GM12878 (cell line): ENCODE measurements at regions not wholly inside any gene's neighbourhood (a gene's known extent, or its start where the extent isn't known, plus 50 kb on each side); places are given as distances from the start of the nearest gene placed in this dataset.

Experiments used
- ATAC-seq: fragments of 200-7000 bp; cut with Tn5 transposase; 3 replicates; pipeline ENCODE4 v1.9.1; 2020; ENCODE audit warnings: mild to moderate bottlenecking, moderate library complexity
- BruUV-seq: library from RNA; stranded (reverse); fragments of 400-500 nt; replicated peaks from 2 replicates; lab custom pipeline; 2021; lab: Mats Ljungman, UMichigan
- CTCF ChIA-PET: fragments of 300-600 bp; sonication (Branson Sonifier 250); formaldehyde crosslinking; extraction: SDS; loops from one replicate; lab custom pipeline; 2021; ENCODE audit warnings: inconsistent platforms; lab: Yijun Ruan, JAX
- POLR2A ChIA-PET: fragments of 350-600 bp; formaldehyde crosslinking; extraction: SDS; loops from one replicate; lab custom pipeline; 2021; ENCODE audit warnings: inconsistent platforms; lab: Charles Lee
- RAD21 ChIA-PET: fragments of 300-600 bp; sonication (Branson Sonifier 250); formaldehyde crosslinking; loops from one replicate; lab custom pipeline; 2023; ENCODE audit warnings: antibody characterized with exemption; ENCODE audit not compliant: unreplicated experiment; lab: Charles Lee
- SMC1A ChIA-PET: fragments of 300-600 bp; sonication (Branson Sonifier 250); formaldehyde crosslinking; loops from one replicate; lab custom pipeline; 2023; ENCODE audit not compliant: unreplicated experiment, uncharacterized antibody; lab: Charles Lee
- DNase-seq: peaks from one replicate; pipeline ENCODE4 v3.0.0-alpha.2; 2011; ENCODE audit warnings: low read depth, low spot score
- FAIRE-seq: peaks from 3 replicates; lab custom pipeline; 2011; peaks lifted over from hg19 to GRCh38; lab: Jason Lieb, UNC
- H2AFZ ChIP-seq: 2 replicates; pipeline ENCODE4 v1.6.0; 2011; ENCODE audit warnings: low read depth, low read length, control low read depth; ENCODE audit not compliant: control insufficient read depth
- H3K27ac ChIP-seq: 2 replicates; pipeline ENCODE4 v1.5.1; 2011; ENCODE audit warnings: control low read depth; ENCODE audit not compliant: control insufficient read depth, insufficient read depth
- H3K27me3 ChIP-seq, 2 experiments: replicated peaks in 1 of 2; 2 replicates each; pipeline versions ENCODE4 v1.6.0 to v1.6.1; 2011; ENCODE audit warnings: low read length in 1 of 2; ENCODE audit not compliant: control insufficient read depth in 2 of 2, insufficient read depth in 2 of 2
- H3K36me3 ChIP-seq, 2 experiments: 2 replicates each; pipeline ENCODE4 v1.5.1; 2011; ENCODE audit warnings: low read length in 1 of 2; ENCODE audit not compliant: control insufficient read depth in 2 of 2, insufficient read depth in 2 of 2
- H3K4me1 ChIP-seq: 2 replicates; pipeline ENCODE4 v1.6.1; 2011; ENCODE audit warnings: mild to moderate bottlenecking, low read length, moderate library complexity, mixed read lengths; ENCODE audit not compliant: control insufficient read depth, insufficient read depth
- H3K4me2 ChIP-seq: 2 replicates; pipeline ENCODE4 v1.6.0; 2011; ENCODE audit warnings: control low read depth; ENCODE audit not compliant: control insufficient read depth, insufficient read depth
- H3K4me3 ChIP-seq: fragments of 200-600 bp; sonication (generic); 2 replicates; pipeline ENCODE4 v1.5.1; 2016
- H3K79me2 ChIP-seq: 2 replicates; pipeline ENCODE4 v1.6.0; 2011; ENCODE audit warnings: low read length; ENCODE audit not compliant: control insufficient read depth, insufficient read depth
- H3K9ac ChIP-seq: 2 replicates; pipeline ENCODE4 v1.8.0; 2011; ENCODE audit warnings: low read length, control low read depth, mixed read lengths; ENCODE audit not compliant: control insufficient read depth, insufficient read depth
- H3K9me3 ChIP-seq: replicated peaks from 3 replicates; pipeline ENCODE4 v1.5.1; 2011; ENCODE audit warnings: mild to moderate bottlenecking, low read length; ENCODE audit not compliant: control insufficient read depth, insufficient read depth
- H4K20me1 ChIP-seq: 2 replicates; pipeline ENCODE4 v1.6.0; 2011; ENCODE audit not compliant: control insufficient read depth, insufficient read depth
- MEF2A ChIP-seq: IDR thresholded peaks from 2 replicates; pipeline ENCODE4 v1.6.1; 2011; ENCODE audit warnings: low read depth, mild to moderate bottlenecking, low read length, moderate library complexity; ENCODE audit not compliant: insufficient read depth
- RAD21 ChIP-seq: IDR thresholded peaks from 2 replicates; pipeline ENCODE4 v1.6.1; 2011; ENCODE audit warnings: mild to moderate bottlenecking, low read depth, low read length, moderate library complexity; ENCODE audit not compliant: insufficient read depth
- SMC3 ChIP-seq: IDR thresholded peaks from 2 replicates; pipeline ENCODE4 v1.6.1; 2011; ENCODE audit warnings: low read length, improper control_type of control experiment, borderline replicate concordance
- WRNIP1 ChIP-seq: IDR thresholded peaks from 2 replicates; pipeline ENCODE4 v1.6.1; 2011; ENCODE audit warnings: low read depth, low read length, improper control_type of control experiment, borderline replicate concordance
- WGBS: methylation state at CpG from one replicate; pipeline ENCODE4 v1.1.6; 2016; ENCODE audit warnings: low lambda C conversion rate; ENCODE audit not compliant: insufficient replicate concordance, insufficient coverage; ENCODE audit errors: missing lambda C conversion rate; 5-methylcytosine and 5-hydroxymethylcytosine counted together
- in situ Hi-C: fragments of 300-500 bp; cut with MboI; formaldehyde crosslinking; loops from 9 replicates; pipeline ENCODE4 v1.14.3; 2018; ENCODE audit warnings: mixed read lengths
- intact Hi-C: fragments of 100-400 bp; cut with micrococcal nuclease; formaldehyde crosslinking; loops from one replicate; pipeline ENCODE4 v1.14.2; 2022; ENCODE audit not compliant: unreplicated experiment
- TF ChIP-seq, protein P1 (sequence below), 3 experiments: IDR thresholded peaks in 2 of 3; conservative IDR thresholded peaks in 1 of 3; 2 replicates each; pipeline ENCODE4 v1.5.1; 2011; ENCODE audit warnings: low read depth in 3 of 3, low read length in 3 of 3, mild to moderate bottlenecking in 3 of 3, control low read depth in 2 of 3, moderate library complexity in 2 of 3, inconsistent platforms in 1 of 3, mixed read lengths in 1 of 3; ENCODE audit not compliant: control insufficient read depth in 2 of 3, insufficient read depth in 1 of 3; ENCODE audit errors: extremely low read depth in 1 of 3

DNA sequence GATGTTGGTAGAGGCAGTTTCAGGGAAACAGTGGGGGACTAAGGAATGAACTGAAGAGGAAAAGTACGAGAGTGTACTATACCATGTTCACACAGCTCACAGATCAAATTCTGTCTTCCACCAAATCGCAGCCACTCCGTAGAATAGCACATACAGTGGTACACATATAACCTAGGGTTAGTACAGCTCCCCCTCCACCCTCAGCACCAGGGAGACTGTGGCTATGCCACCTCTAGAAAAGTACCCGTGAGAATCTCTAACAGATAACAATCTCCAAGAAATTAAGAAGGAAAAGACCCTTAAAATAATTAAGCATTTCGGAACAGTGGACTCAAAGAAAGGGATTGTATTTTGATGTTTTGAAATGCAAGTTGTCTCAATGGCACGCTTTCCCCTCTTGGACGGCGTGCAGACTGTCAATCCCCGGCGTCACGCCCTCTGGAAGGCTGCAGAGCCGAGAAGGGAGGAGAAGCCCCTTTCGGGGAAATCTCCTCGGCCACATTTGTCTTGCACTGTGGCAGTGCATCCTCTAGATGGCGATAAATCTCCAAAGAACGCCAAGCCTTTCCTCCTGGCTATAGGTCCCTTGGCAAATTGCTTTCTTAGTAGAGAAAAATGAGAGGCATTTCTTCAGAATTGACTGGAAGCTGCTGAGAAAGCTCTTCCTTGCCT lies 345.0 kb downstream of the REEP3 start:
- ATAC-seq = peak; percentile 95
- H3K36me3 ChIP-seq = no peaks in the 10 kb centered on the region
- no TSS peak for BruUV-seq
- no peaks in the 10 kb centered on the region for H4K20me1 ChIP-seq
- SMC1A ChIA-PET = interaction anchor here (0.7 to 2.4 kb wide), 6 partner anchors 10 to 111 kb away, joined by 3 to 11 read pairs (median 4); no protein-coding TSS in a partner anchor
- peak; percentile 5 for DNase-seq
- peak; percentile 87 for FAIRE-seq
- in situ Hi-C loops (no loop called here), intact Hi-C loops (loop anchor here (5.0 kb wide), 1 partner anchor 171 kb away; no protein-coding TSS in a partner anchor)
- H2AFZ ChIP-seq = peak overlapping the region; percentile 39
- H3K9ac ChIP-seq = no peak overlapping the region
- H3K4me3 ChIP-seq = no peak overlapping the region
- H3K27ac ChIP-seq = no peak overlapping the region
- no peaks in the 10 kb centered on the region for H3K27me3 ChIP-seq
- POLR2A ChIA-PET = no interaction called here
- H3K4me2 ChIP-seq = no peak overlapping the region
- no peaks in the 10 kb centered on the region for H3K9me3 ChIP-seq
- no peaks in the 10 kb centered on the region for H3K79me2 ChIP-seq
- WGBS = 23% methylated on average over 16 of the region's 16 CpGs
- TF ChIP-seq RAD21 (peak; percentile 61), SMC3 (peak; percentile 29; the same call in 1 of the 2 replicates), MEF2A (no peak), WRNIP1 (no peak)
- TF ChIP-seq, protein P1, sequence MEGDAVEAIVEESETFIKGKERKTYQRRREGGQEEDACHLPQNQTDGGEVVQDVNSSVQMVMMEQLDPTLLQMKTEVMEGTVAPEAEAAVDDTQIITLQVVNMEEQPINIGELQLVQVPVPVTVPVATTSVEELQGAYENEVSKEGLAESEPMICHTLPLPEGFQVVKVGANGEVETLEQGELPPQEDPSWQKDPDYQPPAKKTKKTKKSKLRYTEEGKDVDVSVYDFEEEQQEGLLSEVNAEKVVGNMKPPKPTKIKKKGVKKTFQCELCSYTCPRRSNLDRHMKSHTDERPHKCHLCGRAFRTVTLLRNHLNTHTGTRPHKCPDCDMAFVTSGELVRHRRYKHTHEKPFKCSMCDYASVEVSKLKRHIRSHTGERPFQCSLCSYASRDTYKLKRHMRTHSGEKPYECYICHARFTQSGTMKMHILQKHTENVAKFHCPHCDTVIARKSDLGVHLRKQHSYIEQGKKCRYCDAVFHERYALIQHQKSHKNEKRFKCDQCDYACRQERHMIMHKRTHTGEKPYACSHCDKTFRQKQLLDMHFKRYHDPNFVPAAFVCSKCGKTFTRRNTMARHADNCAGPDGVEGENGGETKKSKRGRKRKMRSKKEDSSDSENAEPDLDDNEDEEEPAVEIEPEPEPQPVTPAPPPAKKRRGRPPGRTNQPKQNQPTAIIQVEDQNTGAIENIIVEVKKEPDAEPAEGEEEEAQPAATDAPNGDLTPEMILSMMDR (IDR thresholded peaks at IDR 0.05 in 2 of 3, conservative IDR thresholded peaks at IDR 0.05 in 1 of 3; ENCODE audit: control insufficient read depth in 2 of 3, extremely low read depth in 1 of 3, insufficient read depth in 1 of 3, low read depth in 3 of 3, low read length in 3 of 3) = peak; percentile 80 to 88 (median 82)
- TF ChIP-seq, all 136 proteins: peak for 3
- no peaks in the 10 kb centered on the region for H3K4me1 ChIP-seq
- CTCF ChIA-PET = interaction anchor here (0.7 to 3.9 kb wide), 38 partner anchors 8 to 1762 kb away, joined by 3 to 53 read pairs (median 4); no protein-coding TSS in a partner anchor
- RAD21 ChIA-PET = interaction anchor here (1.1 to 1.6 kb wide), 3 partner anchors 109 to 176 kb away, joined by 3 to 10 read pairs (median 6); no protein-coding TSS in a partner anchor
